ENCODE measurements at regions not wholly inside any gene's neighbourhood (a gene's known extent, or its start where the extent isn't known, plus 50 kb on each side); places are given as distances from the start of the nearest gene placed in this dataset.

- no peak for DNase-seq
Observed at GRCh38 chr2:43105586-43106558, 120.5 kb downstream of the ZFP36L2 start.

GRCh38 chr2:43104763-43105162, 121.6 kb downstream of the ZFP36L2 start:
- DNase-seq = no peak

GRCh38 chr2:43104106-43104505, 122.3 kb downstream of the ZFP36L2 start:
- DNase-seq = no peak

GRCh38 chr2:43103093-43103404, 123.4 kb downstream of the ZFP36L2 start:
- DNase-seq = no peak

GRCh38 chr2:43102366-43103092, 123.9 kb downstream of the ZFP36L2 start:
- no peak for DNase-seq

GRCh38 chr2:43101751-43102150, 124.7 kb downstream of the ZFP36L2 start:
- DNase-seq = no peak

- no peak for DNase-seq
Observed at GRCh38 chr2:43100883-43101662, 125.3 kb downstream of the ZFP36L2 start.

GRCh38 chr2:43100362-43100882, 126.0 kb downstream of the ZFP36L2 start:
- no peak for DNase-seq

GRCh38 chr2:43099797-43100196, 126.6 kb downstream of the ZFP36L2 start:
- DNase-seq = no peak

- no peak for DNase-seq
Observed at GRCh38 chr2:43098539-43098938, 127.9 kb downstream of the ZFP36L2 start.

- no peak for DNase-seq
Observed at GRCh38 chr2:43097644-43098408, 128.6 kb downstream of the ZFP36L2 start.

- no peak for DNase-seq
Observed at GRCh38 chr2:43095533-43096295, 130.7 kb downstream of the ZFP36L2 start.

GRCh38 chr2:43092520-43093179, 133.8 kb downstream of the ZFP36L2 start:
- no peak for DNase-seq

GRCh38 chr2:43090317-43090716, 136.1 kb downstream of the ZFP36L2 start:
- DNase-seq = no peak

GRCh38 chr2:43088143-43089073, 138.0 kb downstream of the ZFP36L2 start:
- DNase-seq = no peak

GRCh38 chr2:43087413-43087812, 139.0 kb downstream of the ZFP36L2 start:
- DNase-seq = no peak

- DNase-seq = no peak
Observed at GRCh38 chr2:43086451-43087221, 139.8 kb downstream of the ZFP36L2 start.

- no peak for DNase-seq
Observed at GRCh38 chr2:43085929-43086328, 140.5 kb downstream of the ZFP36L2 start.

- DNase-seq = no peak
Observed at GRCh38 chr2:43085505-43085904, 140.9 kb downstream of the ZFP36L2 start.
